ENCODE measurements at regions not wholly inside any gene's neighbourhood (a gene's known extent, or its start where the extent isn't known, plus 50 kb on each side); places are given as distances from the start of the nearest gene placed in this dataset.

GRCh38 chr3:72247126-72247525 lies 462.2 kb upstream of the PROK2 start:
- no peak for DNase-seq

- no peak for DNase-seq
Measured at GRCh38 chr3:72246685-72247084, 461.7 kb upstream of the PROK2 start.

- no peak for DNase-seq
Measured at GRCh38 chr3:72245183-72245811, 460.3 kb upstream of the PROK2 start.

DNA sequence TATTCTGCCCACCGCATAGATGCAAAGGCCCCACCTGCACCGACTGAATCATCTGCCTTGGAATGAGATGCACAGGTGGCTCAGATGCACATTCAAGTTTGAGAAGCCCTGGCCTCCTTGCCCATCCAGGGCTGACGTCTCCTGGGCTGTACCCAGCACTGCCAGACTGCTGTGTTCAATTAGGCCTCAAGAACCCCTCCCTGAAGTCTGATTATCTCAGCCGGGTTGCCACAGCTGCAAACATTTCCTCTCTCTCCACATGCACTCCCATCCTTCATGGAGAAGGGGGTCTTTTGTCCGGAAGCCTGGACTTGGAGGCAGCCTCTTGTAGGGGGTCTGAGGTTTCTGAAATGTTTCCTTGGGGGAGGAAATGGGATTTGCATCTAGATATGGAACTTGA lies 459.4 kb upstream of the PROK2 start:
- DNase-seq: no peak

GRCh38 chr3:72242326-72242725 lies 457.4 kb upstream of the PROK2 start:
- no peak for DNase-seq

GRCh38 chr3:72241525-72241924 lies 456.6 kb upstream of the PROK2 start:
- no peak for DNase-seq

DNA sequence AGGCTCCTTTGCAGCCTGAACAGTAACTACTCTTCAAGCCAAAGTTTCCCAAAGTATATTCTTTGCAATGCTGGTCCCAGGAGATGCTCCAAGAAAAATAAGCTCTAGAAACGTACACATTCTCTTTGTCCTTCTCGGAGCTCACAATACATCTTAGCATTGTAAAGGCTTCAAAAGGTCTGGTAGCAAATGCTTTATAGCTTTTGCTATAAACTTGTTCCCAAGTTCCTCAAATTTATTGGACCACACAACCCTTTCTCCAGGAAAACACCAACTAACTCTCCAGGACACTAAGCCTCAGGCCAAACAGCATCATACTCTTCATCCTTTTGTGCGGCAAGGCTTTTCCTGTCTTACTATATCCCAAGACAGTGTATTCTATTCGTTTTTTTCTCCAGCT lies 455.6 kb upstream of the PROK2 start:
- DNase-seq: no peak

DNA sequence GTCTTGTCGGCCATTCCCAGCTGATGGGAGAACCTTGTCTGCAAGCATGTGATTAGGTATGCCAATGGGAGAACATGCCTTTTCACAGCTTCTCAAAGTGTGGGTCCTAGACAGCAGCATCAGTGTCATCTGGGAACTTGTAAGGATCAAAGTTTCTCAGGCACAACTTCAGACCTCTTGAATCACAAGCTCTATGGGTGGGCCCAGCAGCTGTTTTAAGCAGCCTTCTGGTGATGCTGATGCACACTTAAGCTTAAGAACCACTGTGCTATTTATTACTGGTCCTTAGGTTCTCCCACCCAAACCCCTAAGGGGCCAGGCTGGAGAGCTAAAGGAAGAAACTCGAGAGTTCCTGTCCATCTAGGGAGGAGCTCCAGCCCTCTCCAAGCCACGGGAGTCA lies 453.9 kb upstream of the PROK2 start:
- no peak for DNase-seq

DNA sequence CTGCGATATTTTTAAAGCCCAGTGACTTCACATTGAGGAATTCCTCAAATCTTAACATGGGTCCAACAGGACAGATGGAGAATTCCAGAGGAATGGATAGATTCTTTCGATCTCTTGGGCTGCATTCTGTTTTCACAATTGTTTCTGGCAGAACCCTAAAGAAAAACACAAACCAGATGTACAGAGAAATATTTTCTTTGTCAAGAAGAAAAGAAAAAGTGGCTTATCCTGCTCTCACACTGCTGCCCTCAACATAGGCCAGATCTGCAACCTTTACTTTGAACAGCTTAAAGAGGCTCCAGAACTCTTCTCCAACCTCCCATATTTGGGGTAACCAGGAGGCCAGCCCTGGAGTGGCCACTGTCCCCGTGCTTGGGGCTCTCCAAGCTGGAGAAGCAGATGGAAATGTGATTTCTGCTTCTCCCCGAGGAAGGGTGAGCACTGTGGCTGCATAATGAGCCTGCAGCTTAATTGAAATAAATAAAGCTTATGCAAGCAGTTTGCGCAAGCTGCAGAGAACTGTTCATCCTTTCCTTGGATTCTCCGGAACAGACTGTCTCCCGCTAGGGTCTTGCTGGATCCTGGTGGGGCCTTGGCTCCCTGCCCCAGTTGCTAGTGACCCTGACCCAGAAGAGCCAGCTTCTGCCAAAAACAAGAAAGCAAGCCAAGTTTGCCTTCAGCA lies 453.2 kb upstream of the PROK2 start:
- DNase-seq: no peak

DNA sequence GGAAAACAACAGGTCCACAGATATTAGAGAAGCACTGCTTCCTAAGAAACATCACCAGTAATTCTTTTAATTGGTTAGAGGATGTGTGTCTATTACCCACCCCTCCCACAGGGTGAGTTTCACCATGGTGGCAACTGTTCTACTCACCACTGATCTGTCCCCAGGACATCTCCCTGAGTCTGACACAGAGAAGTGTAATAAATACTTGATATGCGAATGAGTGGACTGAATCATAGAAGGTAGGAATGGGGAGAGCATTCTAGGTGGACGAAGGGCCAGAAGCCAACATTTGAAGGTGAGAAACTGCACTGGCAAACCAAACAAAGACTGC lies 452.7 kb upstream of the PROK2 start:
- no peak for DNase-seq

- DNase-seq: no peak
Measured at GRCh38 chr3:72234391-72234790, 449.4 kb upstream of the PROK2 start.

GRCh38 chr3:72233571-72233970 lies 448.6 kb upstream of the PROK2 start:
- DNase-seq: no peak

- DNase-seq: no peak
Measured at GRCh38 chr3:72232777-72233176, 447.8 kb upstream of the PROK2 start.

GRCh38 chr3:72232331-72232730 lies 447.4 kb upstream of the PROK2 start:
- no peak for DNase-seq

DNA sequence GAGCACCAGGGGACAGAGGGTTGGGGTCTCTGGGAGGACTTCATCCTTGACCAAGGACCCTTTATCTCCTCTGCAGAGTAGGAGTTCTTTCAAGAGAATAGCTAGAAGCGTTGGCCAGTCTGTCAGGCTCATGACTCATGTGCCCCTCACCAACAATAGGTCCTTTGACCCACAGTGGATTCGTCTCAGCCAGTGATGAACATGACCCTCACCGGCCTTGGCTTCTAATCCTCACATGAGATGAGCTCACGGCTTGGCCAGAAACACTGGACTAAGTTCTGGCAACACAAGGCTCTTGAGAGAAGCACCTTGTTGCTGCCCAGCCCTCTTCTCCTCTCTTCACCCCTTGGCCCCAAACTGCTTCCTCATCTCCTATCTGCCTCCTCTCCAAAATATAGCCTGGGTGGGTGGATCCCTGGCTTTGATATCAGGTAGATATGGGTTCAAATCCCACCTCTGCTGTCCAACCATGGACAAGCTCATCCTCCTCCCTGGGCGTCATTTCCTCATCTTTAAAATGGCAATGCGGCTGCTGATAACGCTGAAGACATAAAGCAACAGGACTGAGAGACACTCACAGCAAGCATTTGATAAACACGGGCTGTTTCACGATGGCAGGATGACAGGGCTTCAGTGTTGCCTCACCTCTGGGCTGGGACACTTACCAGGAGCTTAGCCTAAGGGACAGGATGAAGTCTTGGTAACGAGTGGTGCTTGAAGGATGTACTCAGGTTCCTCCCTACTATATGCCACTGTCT lies 446.7 kb upstream of the PROK2 start:
- DNase-seq: no peak

- no peak for DNase-seq
Measured at GRCh38 chr3:72230774-72231379, 445.9 kb upstream of the PROK2 start.

DNA sequence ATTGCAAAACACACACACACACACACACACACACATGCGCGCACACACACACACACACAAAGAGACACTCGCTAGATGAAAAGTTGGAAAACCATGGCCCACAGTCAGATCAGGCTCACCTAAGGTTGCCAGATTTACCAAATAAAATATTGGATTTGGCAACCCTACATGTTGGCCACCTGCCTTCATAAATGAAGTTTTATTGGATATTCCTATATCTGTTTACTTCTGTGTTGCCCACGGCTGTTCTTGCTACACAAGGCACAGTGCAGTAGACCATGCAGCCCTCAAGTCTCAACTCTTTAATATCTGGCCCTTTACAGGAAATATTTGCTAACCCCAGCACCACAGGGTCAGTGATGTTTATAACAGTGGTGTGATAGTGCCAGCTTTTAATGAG lies 445.0 kb upstream of the PROK2 start:
- no peak for DNase-seq

GRCh38 chr3:72227486-72228070 lies 442.6 kb upstream of the PROK2 start:
- no peak for DNase-seq

DNA sequence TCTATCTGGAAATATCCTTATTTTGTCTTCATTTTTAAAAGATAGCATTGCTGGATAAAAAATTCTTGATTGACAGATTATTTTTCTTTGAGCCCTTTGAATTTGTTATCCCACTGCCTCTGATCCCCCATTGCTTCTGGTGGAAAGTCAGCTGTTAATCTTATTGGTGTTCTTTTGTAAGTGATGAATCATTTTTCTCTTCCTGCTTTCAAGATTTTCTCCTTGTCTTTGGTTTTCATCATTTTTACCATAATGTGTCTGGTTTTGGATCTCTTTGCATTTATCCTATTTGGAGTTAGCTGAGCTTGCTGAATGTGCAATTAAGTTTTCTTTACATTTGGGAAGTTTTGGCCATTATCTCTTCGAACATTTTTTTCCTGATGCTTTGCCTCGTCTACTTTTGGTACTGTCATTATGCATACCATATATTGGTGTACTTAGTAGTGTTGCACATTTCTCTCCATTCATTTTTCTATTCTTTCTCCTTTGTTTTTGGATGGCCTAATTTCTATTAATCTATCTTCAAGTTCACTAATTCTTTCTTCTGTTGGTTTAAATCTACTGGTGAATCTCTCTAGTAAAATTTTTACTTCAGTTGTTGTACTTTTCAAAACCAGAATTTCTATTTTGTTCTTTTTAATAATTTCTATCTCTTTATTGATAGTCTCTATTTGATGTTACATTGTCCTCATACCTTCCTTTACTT lies 440.0 kb upstream of the PROK2 start:
- no peak for DNase-seq

DNA sequence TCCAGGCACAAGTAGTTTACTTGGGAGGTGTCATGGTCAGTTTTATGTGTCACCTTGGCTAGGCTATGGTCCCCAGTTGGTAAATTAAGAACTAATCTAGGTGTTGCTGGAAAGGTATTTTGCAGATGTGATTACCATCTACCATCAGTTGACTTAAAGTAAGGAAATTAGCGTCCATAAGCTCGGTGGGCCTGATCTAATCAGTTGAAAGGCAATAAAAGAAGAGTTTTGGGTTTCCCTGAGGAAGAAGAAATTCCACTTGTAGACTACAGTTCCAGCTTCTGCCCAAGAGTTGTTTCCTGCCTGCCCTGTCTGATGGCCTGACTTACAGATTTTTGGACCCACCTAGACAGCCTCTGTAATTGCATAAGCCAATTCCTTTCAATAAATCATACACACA lies 438.7 kb upstream of the PROK2 start:
- DNase-seq: no peak

- no peak for DNase-seq
Measured at GRCh38 chr3:72223116-72223515, 438.2 kb upstream of the PROK2 start.

DNA sequence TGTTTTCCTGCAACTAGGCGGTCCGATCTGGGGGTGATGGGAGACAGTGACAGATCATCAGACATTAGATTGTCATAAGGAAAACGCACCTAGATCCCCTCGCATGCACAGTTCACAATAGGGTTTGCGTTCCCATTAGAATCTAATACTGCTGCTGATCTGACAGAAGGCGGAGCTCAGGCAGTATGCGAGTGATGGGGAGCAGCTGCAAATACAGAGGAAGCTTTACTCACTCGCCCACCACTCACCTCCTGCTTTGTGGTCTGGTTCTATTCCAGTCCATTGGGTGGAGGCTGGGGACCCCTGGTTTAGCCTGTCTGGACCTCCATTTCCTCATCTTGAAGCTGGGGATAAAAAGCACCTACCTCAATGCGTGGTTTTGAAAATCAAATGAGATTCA lies 437.5 kb upstream of the PROK2 start:
- no peak for DNase-seq

DNA sequence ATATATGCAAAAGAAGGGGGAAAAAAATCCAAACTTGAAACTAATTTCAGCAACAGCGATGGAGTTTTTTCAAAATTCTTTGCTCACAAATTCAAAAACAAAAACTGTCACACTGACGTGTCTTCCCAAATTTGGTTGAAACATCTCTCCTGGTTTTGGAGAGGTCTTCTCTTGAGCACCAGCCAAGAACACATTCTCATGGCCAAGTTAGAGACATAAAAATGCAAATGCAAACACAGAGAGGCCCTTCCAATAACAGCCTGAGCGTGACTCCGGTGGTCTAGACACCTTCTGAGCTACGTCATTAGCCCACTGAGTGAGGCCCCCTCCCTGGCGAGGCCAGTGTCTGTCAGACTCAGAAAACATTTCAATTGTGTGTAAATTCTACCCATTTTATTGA lies 436.0 kb upstream of the PROK2 start:
- DNase-seq: no peak

Data from activated T-cell treated with anti-CD3 and anti-CD28 coated beads, Interleukin-2, amount 50 U/mL, for 48 hours (primary cell).